GM21786 (cell line): ENCODE measurements at regions not wholly inside any gene's neighbourhood (a gene's known extent, or its start where the extent isn't known, plus 50 kb on each side); places are given as distances from the start of the nearest gene placed in this dataset.

ENCODE experiments used
- ATAC-seq: cut with Tn5 transposase; IDR thresholded peaks from one replicate; pipeline ENCODE4 v1.9.1; 2021; ENCODE audit not compliant: unreplicated experiment

DNA sequence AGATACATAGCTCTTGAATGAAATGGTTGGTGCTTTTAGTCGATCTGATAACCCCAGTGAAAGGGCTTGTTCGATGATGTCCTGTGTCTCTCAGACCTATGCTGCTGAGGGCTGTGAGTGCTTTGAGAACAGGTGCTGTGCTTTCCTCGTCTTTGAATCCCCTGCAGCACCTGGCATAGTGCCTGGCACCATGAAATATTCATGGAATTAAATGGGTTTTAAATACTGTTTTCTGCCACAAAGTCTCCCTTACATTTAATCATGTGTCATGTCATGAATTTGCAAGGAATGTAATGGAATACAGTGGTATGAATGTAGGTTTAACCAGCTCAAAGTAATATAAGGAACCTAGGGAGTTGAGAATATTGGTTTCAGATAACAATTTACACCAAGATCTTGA is 220.5 kb upstream of the PRICKLE1 start:
- ATAC-seq = no peak

DNA sequence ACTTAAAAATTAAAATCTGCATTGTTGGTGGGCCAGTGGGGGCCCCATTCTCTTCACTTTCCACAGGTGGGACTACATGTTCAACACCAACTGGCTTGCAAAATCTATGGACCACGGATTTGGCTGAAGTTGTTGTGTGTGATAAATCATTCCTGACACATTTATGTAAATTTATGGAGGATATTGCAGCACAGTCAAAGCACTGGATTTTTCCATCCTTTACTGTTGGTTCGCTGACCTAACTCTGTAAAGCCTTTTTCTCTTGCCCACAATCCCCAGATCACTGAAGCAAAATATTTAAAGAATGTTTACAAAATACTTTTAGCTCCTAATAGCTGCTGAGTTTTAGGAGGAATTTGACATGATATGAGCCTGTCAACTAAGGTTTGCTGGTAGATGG is 219.7 kb upstream of the PRICKLE1 start:
- no peak for ATAC-seq

DNA sequence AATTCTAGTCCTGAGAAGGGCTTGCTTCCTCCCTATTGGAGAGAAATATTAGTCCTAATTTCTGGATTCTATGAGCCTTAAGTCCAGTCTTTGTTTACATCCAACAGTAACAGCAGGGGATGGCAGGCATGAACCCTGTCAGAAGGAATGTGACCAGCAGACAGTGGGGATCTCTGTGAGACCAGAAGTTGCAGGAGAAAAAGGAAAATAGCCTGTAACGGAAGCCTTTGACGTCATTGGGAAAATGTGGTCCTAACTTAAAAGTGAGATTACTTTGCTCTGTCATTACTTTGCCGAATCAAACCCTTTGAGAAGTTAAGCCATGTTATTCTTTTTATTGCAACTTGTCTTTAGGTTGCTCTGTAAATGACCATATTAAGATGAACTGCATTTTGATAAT is 218.2 kb upstream of the PRICKLE1 start:
- no peak for ATAC-seq

DNA sequence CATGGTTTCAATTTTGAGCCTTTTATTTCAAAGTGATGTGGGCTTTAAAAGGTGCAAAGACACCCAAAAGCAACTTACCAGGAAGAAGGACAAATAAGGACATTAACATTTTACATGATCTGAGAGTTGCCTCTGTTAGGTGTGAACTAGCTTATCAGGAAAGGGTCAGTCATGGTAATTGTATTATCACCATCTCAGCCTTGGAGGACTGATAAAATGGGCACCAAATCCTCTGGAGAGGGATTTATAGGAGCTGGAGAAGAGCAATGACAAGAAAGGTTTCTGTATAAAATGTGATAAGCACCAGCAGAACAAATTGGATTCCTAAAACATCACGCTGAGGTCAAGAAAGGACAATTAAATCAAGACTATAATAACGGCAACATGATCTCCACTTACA is 217.7 kb upstream of the PRICKLE1 start:
- ATAC-seq = no peak

DNA sequence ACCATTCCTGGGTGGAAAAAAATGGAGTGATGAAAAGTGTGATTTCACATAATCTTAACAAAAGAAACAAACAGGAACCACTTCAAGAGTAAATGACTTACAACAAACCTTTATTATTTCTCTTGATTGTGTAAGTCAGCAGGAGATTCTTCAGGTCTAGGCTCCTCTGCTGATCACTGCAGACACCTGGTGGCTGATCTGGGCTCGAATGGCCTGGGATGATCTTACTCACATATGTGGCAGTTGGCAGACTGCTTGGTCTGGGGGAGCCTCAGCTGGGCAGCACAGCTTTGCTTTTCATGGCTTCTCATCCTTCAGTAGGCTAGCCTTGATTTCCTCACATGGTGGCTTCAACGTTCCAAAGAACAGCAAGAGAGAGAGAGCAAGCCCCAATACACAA is 215.4 kb upstream of the PRICKLE1 start:
- ATAC-seq = no peak

DNA sequence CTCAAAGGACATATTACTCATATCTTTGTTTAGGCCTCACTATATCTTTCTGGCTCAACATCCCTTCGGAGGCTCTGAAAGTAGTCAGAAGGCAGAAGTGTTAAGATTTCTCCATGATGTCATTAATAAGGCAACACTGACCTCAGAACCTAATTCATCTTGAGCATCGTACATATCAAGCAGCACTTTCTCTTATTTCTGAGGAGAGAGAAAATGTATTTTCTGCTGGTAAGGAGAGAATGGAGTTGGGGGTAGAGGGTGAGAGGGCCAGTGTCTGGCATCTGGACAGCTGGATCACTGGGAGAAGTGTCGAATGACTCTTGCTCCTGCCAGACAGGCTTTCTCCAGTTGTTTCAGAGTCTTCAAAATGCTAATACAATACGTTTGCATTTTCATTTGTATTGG is 213.2 kb upstream of the PRICKLE1 start:
- no peak for ATAC-seq

DNA sequence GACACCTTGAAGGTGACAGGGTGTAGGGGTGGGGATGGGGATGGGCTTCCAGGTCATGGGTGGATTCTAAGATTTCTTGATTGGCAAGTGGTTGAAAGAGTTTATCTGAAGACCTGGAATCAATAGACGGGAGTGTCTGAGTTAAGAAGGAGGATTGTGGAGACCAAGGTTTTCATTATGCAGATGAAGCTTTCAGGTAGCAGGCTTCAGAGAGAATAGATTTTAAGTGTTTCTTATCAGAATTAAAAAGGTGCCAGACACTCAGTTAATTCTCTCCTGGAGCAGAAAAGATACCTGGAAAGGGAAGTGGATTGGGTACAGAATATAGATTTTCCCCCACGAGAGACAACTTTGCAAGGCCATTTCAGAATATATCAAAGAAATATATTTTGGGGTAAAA is 211.7 kb upstream of the PRICKLE1 start:
- ATAC-seq = no peak

DNA sequence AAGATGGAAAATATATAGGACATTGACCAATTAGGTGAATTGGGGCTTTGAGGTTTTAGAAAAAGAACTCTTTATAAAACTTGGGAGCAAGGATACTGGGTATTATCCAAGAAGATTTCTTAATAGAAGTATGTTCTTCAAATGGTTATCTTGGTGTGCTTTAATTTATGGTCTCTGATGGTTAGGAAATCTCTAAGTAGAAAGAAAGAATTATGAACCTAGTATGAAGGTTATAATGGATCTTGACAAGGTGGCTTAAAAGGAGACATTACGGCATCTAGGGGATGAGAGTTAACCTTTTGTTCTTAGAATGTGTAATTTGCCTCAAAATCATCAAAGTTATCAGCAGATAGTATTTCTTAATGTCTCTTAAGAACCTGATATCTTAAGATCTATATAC is 210.4 kb upstream of the PRICKLE1 start:
- ATAC-seq = no peak

DNA sequence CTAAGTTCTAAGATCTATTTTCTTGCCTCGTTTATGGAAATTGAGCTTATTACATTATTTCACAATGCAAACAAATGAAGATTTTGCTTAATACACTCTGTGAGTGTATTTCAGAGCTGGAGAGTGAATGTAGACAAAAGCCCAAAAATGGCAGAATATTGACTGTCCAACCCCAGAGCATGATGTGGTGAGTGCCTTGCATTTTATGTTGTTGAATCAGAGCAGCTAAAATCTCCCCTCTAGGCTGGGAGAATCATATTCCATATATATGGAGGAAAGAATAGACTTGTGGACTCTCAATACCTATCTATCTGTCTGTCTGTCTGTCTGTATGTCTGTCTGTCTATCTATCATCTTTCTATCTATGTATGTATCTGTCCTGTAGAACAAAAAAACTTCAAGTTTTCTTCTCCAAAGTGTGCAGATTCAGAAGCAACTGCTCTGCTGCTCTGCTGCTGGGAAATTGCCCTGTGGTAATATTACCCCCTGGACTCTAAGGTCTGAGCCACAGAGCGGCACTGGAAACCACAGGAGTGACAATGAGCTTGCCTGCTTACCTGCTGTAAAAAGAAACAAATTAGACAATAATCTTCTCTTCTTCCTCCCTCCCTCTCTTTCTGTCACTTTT is 209.4 kb upstream of the PRICKLE1 start:
- no peak for ATAC-seq

DNA sequence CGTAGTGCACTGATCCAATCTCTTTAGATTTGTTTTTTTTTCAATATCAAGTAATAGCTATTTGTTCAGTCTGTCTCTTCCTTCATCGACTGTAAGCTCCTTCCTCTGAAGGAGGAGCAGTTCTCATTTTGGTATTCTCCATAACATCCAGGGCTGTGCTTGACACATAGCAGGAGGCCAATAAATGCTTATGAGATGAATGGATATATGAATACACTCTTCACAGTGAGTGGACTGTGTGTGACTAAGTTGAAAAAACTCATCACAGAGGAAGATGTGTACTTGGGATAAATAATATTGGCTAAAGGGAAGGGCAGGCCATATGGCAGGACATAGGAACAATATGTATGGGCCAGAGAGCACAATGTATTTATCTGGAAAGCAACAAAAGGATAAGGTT is 205.3 kb upstream of the PRICKLE1 start:
- ATAC-seq = no peak

DNA sequence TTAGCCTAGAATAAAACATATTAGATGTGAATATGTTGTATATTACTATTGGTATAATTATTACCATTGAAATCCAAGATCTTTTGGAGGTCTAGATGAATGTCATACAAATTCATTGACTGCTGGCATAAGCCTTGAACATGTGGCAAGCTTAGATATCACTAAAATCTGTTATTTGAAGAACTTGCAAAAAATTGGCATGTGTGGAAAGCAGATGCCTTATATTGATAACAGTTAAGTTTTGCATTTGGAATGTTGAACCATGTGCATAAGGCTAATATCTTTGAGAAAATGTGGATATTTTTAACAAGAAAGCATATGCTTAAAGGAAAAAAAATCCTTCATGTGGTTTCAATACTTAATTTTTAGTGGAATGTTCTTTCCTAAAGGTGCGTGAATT is 203.6 kb upstream of the PRICKLE1 start:
- ATAC-seq = no peak

DNA sequence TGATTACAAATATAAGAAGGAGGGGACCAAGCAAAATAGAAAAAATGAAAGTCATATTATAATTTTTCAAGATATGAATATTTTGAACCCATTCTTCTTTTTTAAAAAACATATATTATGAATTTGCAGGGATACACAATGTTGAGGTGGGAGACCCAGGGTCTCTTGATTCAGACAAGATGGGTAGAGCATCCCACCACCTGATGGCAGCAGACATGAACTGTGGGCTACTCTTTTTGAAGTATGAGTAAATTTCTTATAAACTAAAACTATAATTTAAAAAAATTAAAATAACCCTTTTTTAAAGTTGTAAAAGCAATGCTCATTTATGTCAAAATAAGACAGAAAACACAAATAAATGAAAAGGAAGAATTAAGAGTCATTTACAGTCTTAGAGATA is 202.7 kb upstream of the PRICKLE1 start:
- no peak for ATAC-seq

DNA sequence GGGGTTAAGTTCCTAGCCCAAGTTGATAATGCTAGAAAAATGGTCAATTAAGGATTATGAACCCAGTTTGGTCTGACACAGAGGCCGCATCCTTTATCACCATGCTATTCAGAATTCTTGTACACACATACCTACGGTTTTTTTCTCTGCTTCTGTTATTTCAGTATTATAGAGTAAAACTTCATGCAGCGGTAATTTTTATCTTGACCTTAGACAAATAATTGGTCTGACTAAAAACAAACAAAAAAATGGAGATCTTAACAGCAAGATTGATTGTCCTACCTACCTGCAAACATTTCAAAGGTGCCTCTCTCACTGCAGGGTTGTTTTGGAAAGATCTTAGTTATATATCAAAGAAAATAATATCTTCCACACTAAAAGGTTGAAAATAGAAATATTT is 201.9 kb upstream of the PRICKLE1 start:
- no peak for ATAC-seq

DNA sequence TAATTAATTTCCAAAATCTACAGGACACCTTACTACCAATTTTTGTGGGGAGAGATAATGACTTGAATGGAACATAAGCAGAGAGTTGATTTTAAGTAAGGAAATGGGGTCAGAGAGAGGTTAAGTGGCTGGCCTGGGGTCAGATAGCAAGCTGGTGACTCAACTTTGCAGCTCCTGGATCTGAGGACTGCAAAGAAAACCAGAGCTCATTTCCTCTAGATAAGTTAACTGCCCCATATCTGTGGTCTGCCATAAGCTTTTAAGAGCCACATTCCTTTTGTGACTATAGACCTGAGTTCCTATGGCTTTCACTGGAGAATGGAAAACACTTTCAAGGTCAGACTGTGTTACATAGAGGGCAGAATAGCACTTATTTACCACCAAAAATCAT is 201.2 kb upstream of the PRICKLE1 start:
- no peak for ATAC-seq

DNA sequence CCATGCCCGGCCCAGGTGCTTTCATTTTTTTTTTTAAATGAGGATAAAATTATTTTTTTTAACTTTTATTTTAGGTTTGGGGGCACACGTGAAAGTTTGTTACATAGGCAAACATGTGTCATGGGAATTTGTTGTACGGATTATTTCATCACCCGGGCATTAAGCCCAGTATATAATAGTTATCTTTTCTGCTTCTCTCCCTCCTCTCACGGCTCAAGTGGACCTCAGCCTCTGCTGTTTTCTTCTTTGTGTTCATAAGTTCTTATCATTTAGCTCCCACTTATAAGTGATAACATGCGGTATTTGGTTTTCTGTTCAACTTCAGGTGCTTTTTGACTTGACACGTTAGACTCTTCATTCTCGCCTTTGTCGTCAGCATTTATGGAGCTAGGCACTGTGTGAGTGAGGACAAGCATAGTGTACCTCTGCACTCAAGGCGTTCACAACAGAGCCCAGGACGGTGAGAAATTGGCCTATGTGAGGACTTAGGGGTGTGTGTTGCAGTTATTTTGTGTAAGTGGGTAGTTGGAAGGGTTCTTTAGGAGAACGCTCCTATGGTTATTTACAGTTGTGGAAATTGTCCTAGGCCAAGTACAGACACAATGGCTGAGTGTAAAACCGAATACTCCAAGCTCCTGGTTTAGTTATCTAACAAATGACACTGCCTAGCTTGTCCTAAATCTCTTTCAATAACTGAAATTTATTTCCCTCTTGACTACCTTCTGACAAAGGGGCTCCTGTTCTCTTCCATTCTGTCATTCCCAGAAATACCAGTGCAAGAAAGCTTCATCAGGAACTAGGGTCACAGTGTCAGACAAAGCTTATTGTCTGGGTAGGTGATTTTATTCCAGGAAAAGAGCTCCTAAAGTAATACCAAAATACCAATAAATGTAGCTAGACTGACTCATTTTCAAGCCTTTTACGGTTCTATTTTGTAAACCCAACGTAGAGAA is 200.5 kb upstream of the PRICKLE1 start:
- ATAC-seq = no peak

DNA sequence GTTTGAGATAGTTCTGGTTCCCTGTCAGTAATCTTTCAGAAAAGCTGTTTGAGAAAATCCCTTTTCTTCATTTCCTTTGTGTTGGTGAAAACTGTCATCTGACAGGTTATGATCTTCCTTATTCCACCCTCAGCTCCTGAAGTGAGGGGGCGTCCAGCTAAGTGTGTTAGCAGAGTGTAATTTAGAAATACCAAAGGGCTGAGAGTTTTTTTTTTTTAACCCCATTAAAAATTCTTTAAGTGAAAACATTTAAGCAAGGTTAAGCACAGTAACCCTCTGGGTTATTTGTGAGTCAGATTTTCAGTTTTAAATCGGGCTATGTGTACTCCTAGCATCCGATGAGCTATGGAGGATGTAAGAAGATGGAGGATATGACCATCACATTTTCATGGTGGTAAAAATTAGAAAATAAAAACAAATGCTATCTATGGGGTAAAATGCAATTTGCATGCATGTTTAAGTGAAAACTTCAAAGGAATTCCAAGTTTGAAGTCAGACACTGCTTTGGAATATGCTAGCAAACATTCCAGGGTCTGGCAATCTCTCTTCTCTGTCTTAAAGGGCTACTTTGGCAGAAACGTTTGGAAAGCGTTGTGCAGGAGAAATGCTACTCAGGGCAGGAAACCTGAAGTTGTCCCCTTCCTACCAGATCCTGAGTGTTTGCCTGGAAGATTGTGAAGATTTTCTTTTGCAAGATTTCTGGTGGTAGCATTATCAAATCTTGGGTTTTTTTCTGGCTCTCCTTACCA is 197.0 kb upstream of the PRICKLE1 start:
- no peak for ATAC-seq

DNA sequence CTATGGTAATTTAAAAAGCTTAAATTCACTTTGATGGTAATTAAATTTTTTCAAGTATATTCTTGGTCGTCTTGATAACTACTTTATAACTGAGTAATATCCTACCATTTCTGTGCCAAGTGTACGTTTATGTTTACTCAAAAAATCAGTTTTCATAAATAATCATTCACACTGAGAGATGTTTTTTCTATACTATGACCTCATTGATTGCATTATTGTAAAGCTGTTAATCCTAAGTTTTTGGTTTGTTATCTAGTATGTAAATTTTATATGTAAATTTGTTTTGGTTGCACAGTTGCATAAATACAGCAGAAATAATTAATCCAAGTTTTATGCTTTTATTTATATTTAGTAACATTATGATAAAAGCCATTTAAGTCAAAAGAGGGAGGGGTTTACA is 196.4 kb upstream of the PRICKLE1 start:
- ATAC-seq = no peak

DNA sequence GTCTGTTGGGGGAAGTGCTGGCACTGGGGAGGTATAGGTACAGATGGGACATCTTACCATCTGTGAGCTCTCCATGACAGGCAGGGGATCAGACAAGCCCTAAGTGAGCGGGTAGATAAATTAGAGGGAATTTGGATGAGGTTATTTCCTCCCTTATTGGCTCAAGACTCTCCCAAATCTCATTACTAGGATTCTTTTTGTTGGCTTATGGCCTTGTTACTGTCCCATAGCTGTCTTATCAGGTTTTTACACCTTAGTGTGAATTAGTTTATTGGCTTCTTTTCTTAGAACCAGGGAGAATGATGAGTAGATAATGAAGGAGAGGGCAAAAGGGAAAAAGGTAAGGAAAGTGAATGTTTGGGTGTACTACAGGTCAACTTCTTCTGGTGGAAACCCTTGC is 191.1 kb upstream of the PRICKLE1 start:
- no peak for ATAC-seq

DNA sequence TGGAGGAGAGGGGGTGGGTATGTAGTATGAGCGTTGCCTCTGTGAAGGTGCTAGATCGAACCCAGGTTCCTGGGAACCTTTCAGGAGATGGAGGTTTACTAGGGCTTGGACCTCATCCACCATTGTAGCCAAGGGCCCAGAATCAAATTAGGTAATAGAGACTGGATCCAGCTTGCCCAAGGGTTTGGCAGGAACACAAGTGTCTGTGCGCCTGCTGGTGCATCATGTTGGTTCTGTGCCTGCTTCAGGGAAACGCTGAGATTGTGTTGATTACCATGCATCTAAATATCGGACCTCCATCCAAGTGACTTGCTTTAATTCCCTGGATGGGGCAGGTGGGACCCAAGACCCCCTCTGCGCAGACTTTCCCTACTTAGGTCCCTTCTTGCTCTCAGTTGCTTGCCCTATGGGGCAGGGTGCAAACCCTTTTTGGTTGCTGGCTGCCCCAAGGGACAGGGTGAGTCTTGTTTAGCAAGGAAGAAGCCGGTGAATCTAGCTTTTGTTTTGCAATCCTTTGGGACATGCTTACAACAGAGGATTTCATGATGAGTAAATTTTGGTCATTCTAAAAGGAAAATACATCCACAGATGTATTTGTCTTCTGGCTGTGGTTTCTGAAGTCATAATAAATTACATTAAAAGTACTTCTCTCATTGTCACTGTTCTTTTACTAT is 189.8 kb upstream of the PRICKLE1 start:
- ATAC-seq = no peak

DNA sequence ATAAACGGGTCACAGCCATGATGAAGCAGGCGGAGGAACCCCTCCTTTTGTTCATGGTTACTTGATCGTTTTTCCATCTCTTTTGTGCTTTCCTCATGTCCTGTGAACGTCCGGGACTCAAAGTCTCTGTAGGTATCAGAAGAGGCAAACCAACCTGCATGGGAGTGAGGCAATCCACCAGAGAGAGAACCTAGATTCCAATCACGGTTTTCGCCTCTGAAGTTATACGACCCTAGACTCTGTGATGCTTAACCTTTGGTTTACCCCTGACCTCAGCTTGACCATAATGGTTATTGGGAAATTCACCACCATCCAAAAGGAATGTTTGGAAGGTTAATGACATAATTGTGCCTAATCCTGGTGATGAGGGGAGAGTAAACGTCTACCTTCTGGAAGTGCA is 186.8 kb upstream of the PRICKLE1 start:
- no peak for ATAC-seq

DNA sequence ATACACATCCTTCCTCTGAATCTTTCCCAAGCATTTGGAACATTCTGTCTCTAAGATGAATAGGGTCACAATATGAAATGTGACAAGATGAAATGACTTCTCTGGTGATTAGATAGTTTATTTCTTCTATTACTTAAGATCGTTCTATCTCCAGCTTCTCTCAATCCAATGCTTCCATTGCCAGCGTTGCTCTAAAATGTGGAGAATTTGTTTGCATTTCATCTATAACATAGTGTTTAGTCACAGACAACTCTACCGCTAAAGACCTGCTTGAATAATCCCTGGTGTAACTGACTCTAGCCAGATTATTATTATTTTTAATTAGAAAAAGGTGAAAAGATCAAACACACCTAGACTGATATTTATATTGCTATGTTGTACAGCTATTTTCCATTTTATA is 184.7 kb upstream of the PRICKLE1 start:
- no peak for ATAC-seq
